Liver (tissue), 3 donors: ENCODE measurements at regions not wholly inside any gene's neighbourhood (a gene's known extent, or its start where the extent isn't known, plus 50 kb on each side); places are given as distances from the start of the nearest gene placed in this dataset.

Source experiments
- CTCF ChIP-seq: fragments of 150-350 bp; IDR thresholded peaks from 2 replicates; pipeline ENCODE4 v1.5.1; 2017; ENCODE audit warnings: improper control_type of control experiment, low read depth, low read length; ENCODE audit not compliant: missing input control
- EGR1 ChIP-seq, 2 donors: IDR thresholded peaks; 2 replicates each; pipeline ENCODE4 v1.6.1; 2016 to 2018; ENCODE audit warnings: antibody characterized with exemption in 2 of 2, low read depth in 2 of 2
- HNF4A ChIP-seq, 2 donors: conservative IDR thresholded peaks; 2 replicates each; pipeline ENCODE4 v1.6.1; 2016; ENCODE audit warnings: antibody characterized with exemption in 2 of 2, mild to moderate bottlenecking in 2 of 2
- JUND ChIP-seq, 2 donors: IDR thresholded peaks; 2 replicates each; pipeline ENCODE4 v1.6.1; 2016; ENCODE audit warnings: antibody characterized with exemption in 2 of 2
- MAX ChIP-seq: IDR thresholded peaks from 2 replicates; pipeline ENCODE4 v1.6.1; 2016; ENCODE audit warnings: antibody characterized with exemption
- RAD21 ChIP-seq, 2 donors: IDR thresholded peaks; 2 replicates each; pipeline ENCODE4 v1.6.1; 2016; ENCODE audit warnings: antibody characterized with exemption in 2 of 2, mild to moderate bottlenecking in 2 of 2
- RXRA ChIP-seq, 2 donors: IDR thresholded peaks; 2 replicates each; pipeline ENCODE4 v1.6.1; 2017 to 2018; ENCODE audit warnings: antibody characterized with exemption in 2 of 2, mild to moderate bottlenecking in 1 of 2
- SP1 ChIP-seq: IDR thresholded peaks from 2 replicates; pipeline ENCODE4 v1.6.1; 2018; ENCODE audit warnings: antibody characterized with exemption, mild to moderate bottlenecking
- TAF1 ChIP-seq: conservative IDR thresholded peaks from 2 replicates; pipeline ENCODE4 v1.6.1; 2016; ENCODE audit warnings: antibody characterized with exemption, mild to moderate bottlenecking
- YY1 ChIP-seq: IDR thresholded peaks from 2 replicates; pipeline ENCODE4 v1.6.1; 2016; ENCODE audit warnings: antibody characterized with exemption, mild to moderate bottlenecking
- TF ChIP-seq, protein P1 (sequence below): IDR thresholded peaks from 2 replicates; pipeline ENCODE4 v1.6.1; 2016; ENCODE audit warnings: antibody characterized with exemption
- TF ChIP-seq, protein P2 (sequence below): IDR thresholded peaks from 2 replicates; pipeline ENCODE4 v1.6.1; 2016; ENCODE audit warnings: antibody characterized with exemption
- donor health status: healthy.
- donor health status: healthy.

DNA sequence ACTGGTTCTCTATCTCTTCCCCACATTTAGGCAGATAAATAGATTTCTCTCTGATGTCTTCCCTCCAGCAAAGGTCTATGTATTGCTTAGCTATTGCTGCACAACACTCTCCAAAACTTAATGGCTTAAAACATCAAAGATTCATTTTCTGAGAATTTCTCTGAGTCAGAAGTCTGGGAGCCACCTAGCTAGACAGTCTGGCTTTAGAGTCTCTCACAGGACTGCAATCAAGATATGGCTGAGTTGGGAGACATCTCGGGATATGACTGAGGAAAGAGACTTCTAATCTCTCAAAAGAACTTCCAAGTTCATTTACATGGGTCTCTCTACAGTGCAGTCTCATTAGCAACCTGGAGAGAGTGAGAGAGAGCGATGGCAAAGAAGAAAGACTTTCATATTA is 553.6 kb upstream of the GHITM start:
- TF ChIP-seq CTCF: no peak
- TF ChIP-seq, protein P1, sequence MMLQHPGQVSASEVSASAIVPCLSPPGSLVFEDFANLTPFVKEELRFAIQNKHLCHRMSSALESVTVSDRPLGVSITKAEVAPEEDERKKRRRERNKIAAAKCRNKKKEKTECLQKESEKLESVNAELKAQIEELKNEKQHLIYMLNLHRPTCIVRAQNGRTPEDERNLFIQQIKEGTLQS: no peak
- no peak for TF ChIP-seq SP1
- TF ChIP-seq, protein P2, sequence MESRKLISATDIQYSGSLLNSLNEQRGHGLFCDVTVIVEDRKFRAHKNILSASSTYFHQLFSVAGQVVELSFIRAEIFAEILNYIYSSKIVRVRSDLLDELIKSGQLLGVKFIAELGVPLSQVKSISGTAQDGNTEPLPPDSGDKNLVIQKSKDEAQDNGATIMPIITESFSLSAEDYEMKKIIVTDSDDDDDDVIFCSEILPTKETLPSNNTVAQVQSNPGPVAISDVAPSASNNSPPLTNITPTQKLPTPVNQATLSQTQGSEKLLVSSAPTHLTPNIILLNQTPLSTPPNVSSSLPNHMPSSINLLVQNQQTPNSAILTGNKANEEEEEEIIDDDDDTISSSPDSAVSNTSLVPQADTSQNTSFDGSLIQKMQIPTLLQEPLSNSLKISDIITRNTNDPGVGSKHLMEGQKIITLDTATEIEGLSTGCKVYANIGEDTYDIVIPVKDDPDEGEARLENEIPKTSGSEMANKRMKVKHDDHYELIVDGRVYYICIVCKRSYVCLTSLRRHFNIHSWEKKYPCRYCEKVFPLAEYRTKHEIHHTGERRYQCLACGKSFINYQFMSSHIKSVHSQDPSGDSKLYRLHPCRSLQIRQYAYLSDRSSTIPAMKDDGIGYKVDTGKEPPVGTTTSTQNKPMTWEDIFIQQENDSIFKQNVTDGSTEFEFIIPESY: no peak
- no peak for TF ChIP-seq MAX
- no peak for TF ChIP-seq YY1
- no peak for TF ChIP-seq TAF1
- no peak for TF ChIP-seq EGR1 (IDR thresholded peaks at IDR 0.05; ENCODE audit: low read depth in 2 of 2)
- TF ChIP-seq RAD21 (IDR thresholded peaks at IDR 0.05): no peak
- no peak for TF ChIP-seq HNF4A (conservative IDR thresholded peaks at IDR 0.05)
- TF ChIP-seq JUND (IDR thresholded peaks at IDR 0.05): no peak
- TF ChIP-seq RXRA (IDR thresholded peaks at IDR 0.05): no peak
